H9 (cell line): ENCODE measurements at regions not wholly inside any gene's neighbourhood (a gene's known extent, or its start where the extent isn't known, plus 50 kb on each side); places are given as distances from the start of the nearest gene placed in this dataset.

ENCODE experiments used
- DNase-seq: peaks from one replicate; pipeline ENCODE4 v3.0.0-alpha.2; 2017
- H2AFZ ChIP-seq: one replicate; pipeline ENCODE4 v1.6.1; 2013; ENCODE audit warnings: mild to moderate bottlenecking, low read length, control low read depth, moderate library complexity
- H2AK5ac ChIP-seq: 2 replicates; pipeline ENCODE4 v1.6.1; 2013; ENCODE audit warnings: low read length, control low read depth, mixed read lengths; ENCODE audit not compliant: insufficient read length
- H2BK120ac ChIP-seq: one replicate; pipeline ENCODE4 v1.6.1; 2013; ENCODE audit warnings: low read depth, mild to moderate bottlenecking, low read length, control low read depth, inconsistent platforms; ENCODE audit not compliant: poor library complexity, severe bottlenecking
- H2BK12ac ChIP-seq: 2 replicates; pipeline ENCODE4 v1.6.1; 2013; ENCODE audit warnings: low read length, control low read depth, mixed read lengths, low read depth; ENCODE audit not compliant: insufficient read length
- H2BK15ac ChIP-seq: 2 replicates; pipeline ENCODE4 v1.6.1; 2013; ENCODE audit warnings: low read depth, low read length, control low read depth
- H2BK20ac ChIP-seq: one replicate; pipeline ENCODE4 v1.6.1; 2013; ENCODE audit warnings: low read depth, mild to moderate bottlenecking, low read length, control low read depth, inconsistent platforms; ENCODE audit not compliant: poor library complexity, severe bottlenecking
- H2BK5ac ChIP-seq: 2 replicates; pipeline ENCODE4 v1.6.1; 2013; ENCODE audit warnings: low read length, control low read depth, mixed read lengths; ENCODE audit not compliant: insufficient read length
- H3K14ac ChIP-seq: 2 replicates; pipeline ENCODE4 v1.6.1; 2013; ENCODE audit warnings: low read length, control low read depth; ENCODE audit not compliant: insufficient read depth
- H3K18ac ChIP-seq: 2 replicates; pipeline ENCODE4 v1.6.1; 2013; ENCODE audit warnings: low read depth, mild to moderate bottlenecking, mixed read lengths, low read length, control low read depth; ENCODE audit not compliant: insufficient read length
- H3K23ac ChIP-seq: 2 replicates; pipeline ENCODE4 v1.6.1; 2013; ENCODE audit warnings: low read length, control low read depth, mixed read lengths, low read depth; ENCODE audit not compliant: insufficient read length
- H3K23me2 ChIP-seq: 2 replicates; pipeline ENCODE4 v1.6.1; 2013; ENCODE audit warnings: low read depth, mild to moderate bottlenecking, mixed read lengths, low read length, control low read depth; ENCODE audit not compliant: insufficient read length, poor library complexity, severe bottlenecking
- H3K27ac ChIP-seq: 2 replicates; pipeline ENCODE4 v1.5.1; 2013; ENCODE audit warnings: low read length, control low read depth, mixed read lengths, low read depth; ENCODE audit not compliant: insufficient read length
- H3K27me3 ChIP-seq: 2 replicates; pipeline ENCODE4 v1.6.1; 2013; ENCODE audit warnings: low read length, control low read depth, inconsistent platforms; ENCODE audit not compliant: insufficient read depth
- H3K4ac ChIP-seq: 2 replicates; pipeline ENCODE4 v1.6.1; 2013; ENCODE audit warnings: low read depth, mild to moderate bottlenecking, control low read depth, inconsistent platforms, low read length, moderate library complexity
- H3K4me1 ChIP-seq: 2 replicates; pipeline ENCODE4 v1.6.1; 2013; ENCODE audit warnings: low read length, control low read depth, inconsistent platforms; ENCODE audit not compliant: insufficient read depth
- H3K4me2 ChIP-seq: 2 replicates; pipeline ENCODE4 v1.6.1; 2013; ENCODE audit warnings: low read length, control low read depth, mixed read lengths; ENCODE audit not compliant: insufficient read length, insufficient read depth
- H3K56ac ChIP-seq: 2 replicates; pipeline ENCODE4 v1.6.1; 2013; ENCODE audit warnings: low read depth, mild to moderate bottlenecking, mixed read lengths, low read length, control low read depth; ENCODE audit not compliant: insufficient read length
- H3K79me1 ChIP-seq: 2 replicates; pipeline ENCODE4 v1.6.1; 2013; ENCODE audit warnings: low read depth, mild to moderate bottlenecking, moderate library complexity, low read length, control low read depth, inconsistent platforms; ENCODE audit not compliant: insufficient read depth, poor library complexity, severe bottlenecking
- H3K79me2 ChIP-seq: 2 replicates; pipeline ENCODE4 v1.6.1; 2013; ENCODE audit warnings: low read length, control low read depth, inconsistent platforms; ENCODE audit not compliant: insufficient read depth
- H3K9ac ChIP-seq: 2 replicates; pipeline ENCODE4 v1.6.1; 2013; ENCODE audit warnings: low read length, control low read depth, mixed read lengths; ENCODE audit not compliant: insufficient read length; ENCODE audit errors: extremely low read depth
- H3K9me3 ChIP-seq: one replicate; pipeline ENCODE4 v1.6.1; 2013; ENCODE audit warnings: low read depth, low read length, inconsistent platforms; ENCODE audit not compliant: control insufficient read depth
- H3T11ph ChIP-seq: one replicate; pipeline ENCODE4 v1.6.1; 2013; ENCODE audit warnings: mild to moderate bottlenecking, low read length, control low read depth, inconsistent platforms
- H4K20me1 ChIP-seq: one replicate; pipeline ENCODE4 v1.6.1; 2013; ENCODE audit not compliant: control insufficient read depth, insufficient read length, insufficient read depth
- H4K5ac ChIP-seq: 2 replicates; pipeline ENCODE4 v1.6.1; 2013; ENCODE audit warnings: low read depth, mild to moderate bottlenecking, mixed read lengths, low read length, control low read depth; ENCODE audit not compliant: insufficient read length
- H4K8ac ChIP-seq: replicated peaks from 2 replicates; pipeline ENCODE4 v1.6.1; 2013; ENCODE audit warnings: low read length, control low read depth, mixed read lengths, low read depth; ENCODE audit not compliant: insufficient read length
- H4K91ac ChIP-seq: 2 replicates; pipeline ENCODE4 v1.6.1; 2013; ENCODE audit warnings: low read depth, mild to moderate bottlenecking, moderate library complexity, mixed read lengths, low read length, control low read depth; ENCODE audit not compliant: insufficient read length
- H3K27ac Mint-ChIP-seq, 3 experiments: 2 replicates in 2 of 3; 3 replicates in 1 of 3; pipeline ENCODE4 v1.8.0; 2020 to 2021; ENCODE audit warnings: mixed read lengths in 3 of 3, mild to moderate bottlenecking in 1 of 3, moderate library complexity in 1 of 3
- H3K27me3 Mint-ChIP-seq: 2 replicates; pipeline ENCODE4 v1.8.0; 2021; ENCODE audit warnings: low read depth, mild to moderate bottlenecking, moderate library complexity, mixed read lengths
- H3K36me3 Mint-ChIP-seq, 3 experiments: 2 replicates in 2 of 3; 3 replicates in 1 of 3; pipeline ENCODE4 v1.8.0; 2020 to 2021; ENCODE audit warnings: low read depth in 3 of 3, mixed read lengths in 3 of 3; ENCODE audit not compliant: insufficient read depth in 1 of 3
- H3K4me1 Mint-ChIP-seq, 2 experiments: 2 replicates each; pipeline ENCODE4 v1.8.0; 2020; ENCODE audit warnings: mixed read lengths in 2 of 2
- H3K4me3 Mint-ChIP-seq, 2 experiments: 2 replicates in 1 of 2; 3 replicates in 1 of 2; pipeline ENCODE4 v1.8.0; 2020 to 2021; ENCODE audit warnings: mild to moderate bottlenecking in 2 of 2, mixed read lengths in 2 of 2, moderate library complexity in 1 of 2
- H3K9me3 Mint-ChIP-seq, 2 experiments: 2 replicates in 1 of 2; 3 replicates in 1 of 2; pipeline ENCODE4 v1.8.0; 2020; ENCODE audit warnings: mild to moderate bottlenecking in 2 of 2, mixed read lengths in 2 of 2, moderate library complexity in 1 of 2
- CTCF ChIP-seq: fragments of 200-600 bp; sonication (generic); conservative IDR thresholded peaks from 3 replicates; pipeline ENCODE4 v1.8.0; 2021; ENCODE audit warnings: antibody characterized with exemption, mild to moderate bottlenecking
- WGBS: extraction: QIAGEN DNeasy Blood & Tissue Kit; methylation state at CpG from one replicate; pipeline ENCODE4 v1.1.7; 2013; ENCODE audit warnings: missing lambda C conversion rate, low lambda C conversion rate, mixed read lengths; ENCODE audit not compliant: insufficient read length; ENCODE audit errors: extremely low coverage; 5-methylcytosine and 5-hydroxymethylcytosine counted together

- no peaks in the 10 kb centered on the region for H3K79me2 ChIP-seq
- no peak overlapping the region for H3K4ac ChIP-seq
- no peaks in the 10 kb centered on the region for H3K4me1 ChIP-seq
- no peak overlapping the region for H3K14ac ChIP-seq
- no peak overlapping the region for H2BK15ac ChIP-seq
- no peak overlapping the region for H4K91ac ChIP-seq
- H2AFZ ChIP-seq: no peak overlapping the region
- H4K8ac ChIP-seq: no peak overlapping the region
- no peak overlapping the region for H3K18ac ChIP-seq
- H3K9ac ChIP-seq: no peak overlapping the region
- H3K27me3 ChIP-seq: no peaks in the 10 kb centered on the region
- H3K9me3 Mint-ChIP-seq: no peaks in the 10 kb centered on the region; a peak in 1 of 5 replicates
- H3K4me2 ChIP-seq: no peak overlapping the region
- peaks cover 0 to under 1% of the 10 kb centered on the region in 2 experiments; a peak in 2 of 4 replicates for H3K4me1 Mint-ChIP-seq
- H2BK120ac ChIP-seq: no peak overlapping the region
- no peak for TF ChIP-seq CTCF
- no peaks in the 10 kb centered on the region for H3K9me3 ChIP-seq
- H3K27me3 Mint-ChIP-seq: no peaks in the 10 kb centered on the region
- no peak overlapping the region for H4K5ac ChIP-seq
- no peaks in the 10 kb centered on the region for H3K79me1 ChIP-seq
- no peaks in the 10 kb centered on the region for H3K23me2 ChIP-seq
- H3K4me3 Mint-ChIP-seq: no peak overlapping the region
- H4K20me1 ChIP-seq: no peaks in the 10 kb centered on the region
- H3T11ph ChIP-seq: no peak overlapping the region
- no peak overlapping the region for H2BK20ac ChIP-seq
- no peak overlapping the region for H3K56ac ChIP-seq
- no peak overlapping the region for H3K23ac ChIP-seq
- no CpG with 5 or more reads among the region's 1 CpG for WGBS
- no peak overlapping the region for H3K27ac ChIP-seq
- H2BK5ac ChIP-seq: no peak overlapping the region
- no peak overlapping the region for H2BK12ac ChIP-seq
- no peak overlapping the region for H3K27ac Mint-ChIP-seq
- DNase-seq: no peak
- H2AK5ac ChIP-seq: no peak overlapping the region
- H3K36me3 Mint-ChIP-seq: no peaks in the 10 kb centered on the region
These were observed 880.2 kb upstream of the AUTS2 start for GRCh38 chr7:68718097-68718551.
